ENCODE measurements at regions not wholly inside any gene's neighbourhood (a gene's known extent, or its start where the extent isn't known, plus 50 kb on each side); places are given as distances from the start of the nearest gene placed in this dataset.

- WGBS (ENCODE audit: insufficient coverage, low coverage, low lambda C conversion rate, missing lambda C conversion rate), result 27% methylated on average over 1 of the region's 1 CpG
- no peaks in the 10 kb centered on the region for H3K4me1 ChIP-seq
- no peaks in the 10 kb centered on the region for H3K27me3 ChIP-seq
- TF ChIP-seq CTCF (IDR thresholded peaks at IDR 0.05) (no peak), POLR2A (IDR thresholded peaks at IDR 0.05) (no peak)
- no peak for ATAC-seq
- H3K9me3 ChIP-seq, result no peaks in the 10 kb centered on the region
- DNase-seq, result no peak
- no peak overlapping the region for H3K27ac ChIP-seq
- intact Hi-C loops (cut with DNase I), result no loop called here
- no peaks in the 10 kb centered on the region for H3K36me3 ChIP-seq
- no peak overlapping the region for H3K4me3 ChIP-seq
These were observed 95.0 kb upstream of the KCNA4 start for GRCh38 chr11:30111786-30112185.

- no peaks in the 10 kb centered on the region for H3K9me3 ChIP-seq
- DNase-seq, result no peak
- WGBS (ENCODE audit: insufficient coverage, low coverage, low lambda C conversion rate, missing lambda C conversion rate), result 12% methylated on average over 2 of the region's 2 CpGs
- intact Hi-C loops (cut with DNase I), result no loop called here
- H3K27ac ChIP-seq, result no peak overlapping the region
- no peaks in the 10 kb centered on the region for H3K27me3 ChIP-seq
- no peaks in the 10 kb centered on the region for H3K4me1 ChIP-seq
- no peak for TF ChIP-seq CTCF (IDR thresholded peaks at IDR 0.05)
- no peak for TF ChIP-seq POLR2A (IDR thresholded peaks at IDR 0.05)
- H3K4me3 ChIP-seq, result no peak overlapping the region
- no peaks in the 10 kb centered on the region for H3K36me3 ChIP-seq
- no peak for ATAC-seq
These were observed 96.6 kb upstream of the KCNA4 start for GRCh38 chr11:30113326-30113898.

- H3K9me3 ChIP-seq, result no peaks in the 10 kb centered on the region
- H3K27ac ChIP-seq, result no peak overlapping the region
- H3K4me3 ChIP-seq, result no peak overlapping the region
- ATAC-seq (no peak), DNase-seq (no peak)
- no peaks in the 10 kb centered on the region for H3K27me3 ChIP-seq
- no peaks in the 10 kb centered on the region for H3K36me3 ChIP-seq
- H3K4me1 ChIP-seq, result no peaks in the 10 kb centered on the region
- WGBS (ENCODE audit: insufficient coverage, low coverage, low lambda C conversion rate, missing lambda C conversion rate), result 53% methylated on average over 1 of the region's 1 CpG
- TF ChIP-seq CTCF (IDR thresholded peaks at IDR 0.05) (no peak), POLR2A (IDR thresholded peaks at IDR 0.05) (no peak)
- intact Hi-C loops (cut with DNase I), result no loop called here
These were observed 99.7 kb upstream of the KCNA4 start for GRCh38 chr11:30116512-30116911.

GRCh38 chr11:30120045-30120589 is 103.3 kb upstream of the KCNA4 start:
- ATAC-seq (no peak), DNase-seq (no peak)
- no peaks in the 10 kb centered on the region for H3K36me3 ChIP-seq
- WGBS (ENCODE audit: insufficient coverage, low coverage, low lambda C conversion rate, missing lambda C conversion rate), result 69% methylated on average over 3 of the region's 4 CpGs
- intact Hi-C loops (cut with DNase I), result no loop called here
- H3K4me3 ChIP-seq, result no peak overlapping the region
- H3K27me3 ChIP-seq, result no peaks in the 10 kb centered on the region
- H3K9me3 ChIP-seq, result no peaks in the 10 kb centered on the region
- no peaks in the 10 kb centered on the region for H3K4me1 ChIP-seq
- TF ChIP-seq POLR2A (IDR thresholded peaks at IDR 0.05), result no peak
- no peak for TF ChIP-seq CTCF (IDR thresholded peaks at IDR 0.05)
- no peak overlapping the region for H3K27ac ChIP-seq

All from right lobe of liver (tissue), 6 donors.